Prostate gland (tissue), 2 donors: ENCODE measurements at regions not wholly inside any gene's neighbourhood (a gene's known extent, or its start where the extent isn't known, plus 50 kb on each side); places are given as distances from the start of the nearest gene placed in this dataset.

Experiments
- POLR2A ChIP-seq: fragments of 450-650 bp; IDR thresholded peaks from one replicate; pipeline ENCODE4 v1.6.1; 2016; ENCODE audit warnings: antibody characterized with exemption, mild to moderate bottlenecking
- POLR2AphosphoS5 ChIP-seq: sonication (generic); formaldehyde crosslinking; IDR thresholded peaks from one replicate; pipeline ENCODE4 v1.6.1; 2017; ENCODE audit warnings: antibody characterized with exemption
- TF ChIP-seq, protein P1 (sequence below), 4 experiments: fragments of 200-600 bp in 2 of 4; fragments of 450-650 bp in 2 of 4; sonication (generic) in 2 of 4; IDR thresholded peaks; 1 replicate in 3 of 4; 2 replicates in 1 of 4; pipeline ENCODE4 v1.5.1; 2016 to 2019; ENCODE audit warnings: antibody characterized with exemption in 4 of 4, mild to moderate bottlenecking in 2 of 4, moderate library complexity in 2 of 4

DNA sequence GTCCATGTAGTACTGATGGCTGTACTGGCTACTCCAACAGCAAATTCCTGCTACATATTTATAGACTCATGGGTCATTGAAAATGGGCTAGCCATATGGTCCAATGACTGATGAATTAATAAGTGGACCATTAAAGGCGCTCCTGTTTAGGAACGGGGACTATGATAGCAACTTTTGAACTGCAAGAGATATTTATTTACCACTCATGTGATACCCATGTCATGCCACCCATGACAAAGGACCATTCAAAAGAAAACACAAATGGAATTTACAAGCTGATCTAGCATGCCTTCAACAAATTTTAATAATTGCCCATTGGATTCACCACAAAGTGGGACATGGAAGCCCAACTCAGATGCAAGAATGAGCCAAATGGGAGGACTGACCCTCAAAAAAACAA lies 240.0 kb upstream of the GALNTL6 start:
- TF ChIP-seq, protein P1, sequence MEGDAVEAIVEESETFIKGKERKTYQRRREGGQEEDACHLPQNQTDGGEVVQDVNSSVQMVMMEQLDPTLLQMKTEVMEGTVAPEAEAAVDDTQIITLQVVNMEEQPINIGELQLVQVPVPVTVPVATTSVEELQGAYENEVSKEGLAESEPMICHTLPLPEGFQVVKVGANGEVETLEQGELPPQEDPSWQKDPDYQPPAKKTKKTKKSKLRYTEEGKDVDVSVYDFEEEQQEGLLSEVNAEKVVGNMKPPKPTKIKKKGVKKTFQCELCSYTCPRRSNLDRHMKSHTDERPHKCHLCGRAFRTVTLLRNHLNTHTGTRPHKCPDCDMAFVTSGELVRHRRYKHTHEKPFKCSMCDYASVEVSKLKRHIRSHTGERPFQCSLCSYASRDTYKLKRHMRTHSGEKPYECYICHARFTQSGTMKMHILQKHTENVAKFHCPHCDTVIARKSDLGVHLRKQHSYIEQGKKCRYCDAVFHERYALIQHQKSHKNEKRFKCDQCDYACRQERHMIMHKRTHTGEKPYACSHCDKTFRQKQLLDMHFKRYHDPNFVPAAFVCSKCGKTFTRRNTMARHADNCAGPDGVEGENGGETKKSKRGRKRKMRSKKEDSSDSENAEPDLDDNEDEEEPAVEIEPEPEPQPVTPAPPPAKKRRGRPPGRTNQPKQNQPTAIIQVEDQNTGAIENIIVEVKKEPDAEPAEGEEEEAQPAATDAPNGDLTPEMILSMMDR (IDR thresholded peaks at IDR 0.05) = no peak
- TF ChIP-seq POLR2AphosphoS5 (no peak), POLR2A (no peak)
